SU-DHL-6 (cell line): ENCODE measurements at regions not wholly inside any gene's neighbourhood (a gene's known extent, or its start where the extent isn't known, plus 50 kb on each side); places are given as distances from the start of the nearest gene placed in this dataset.

Experiments used
- H2AFZ ChIP-seq: fragments of 200-600 bp; sonication (generic); 2 replicates; pipeline ENCODE4 v1.6.1; 2014; ENCODE audit warnings: low read depth, mild to moderate bottlenecking, moderate library complexity, mixed read lengths, antibody characterized with exemption, low read length; ENCODE audit not compliant: severe bottlenecking
- H3F3A ChIP-seq: fragments of 200-600 bp; shearing (Covaris generic); 2 replicates; pipeline ENCODE4 v1.6.0; 2016; ENCODE audit warnings: antibody characterized with exemption, mild to moderate bottlenecking; ENCODE audit not compliant: insufficient read depth
- H3K27ac ChIP-seq: fragments of 200-600 bp; sonication (generic); 2 replicates; pipeline ENCODE4 v1.5.1; 2016; ENCODE audit warnings: low read depth, mild to moderate bottlenecking, low read length, moderate library complexity, mixed read lengths
- H3K27me3 ChIP-seq: fragments of 200-600 bp; sonication (generic), shearing (Covaris generic); 2 replicates; pipeline ENCODE4 v1.6.0; 2014; ENCODE audit warnings: mild to moderate bottlenecking, low read length
- H3K36me3 ChIP-seq: fragments of 200-600 bp; sonication (generic); 2 replicates; pipeline ENCODE4 v1.6.1; 2014; ENCODE audit warnings: mild to moderate bottlenecking, low read length, mixed read lengths
- H3K4me2 ChIP-seq: fragments of 300-600, 200-600 bp; shearing (Covaris generic), sonication (generic); 2 replicates; pipeline ENCODE4 v1.6.0; 2014; ENCODE audit warnings: low read length, low read depth, mild to moderate bottlenecking; ENCODE audit not compliant: poor library complexity, severe bottlenecking
- H3K4me3 ChIP-seq: fragments of 200-600 bp; sonication (generic); 2 replicates; pipeline ENCODE4 v1.5.1; 2014; ENCODE audit warnings: antibody characterized with exemption, low read length, mild to moderate bottlenecking, mixed read lengths; ENCODE audit not compliant: insufficient read depth, poor library complexity, severe bottlenecking
- H3K79me2 ChIP-seq: fragments of 200-600 bp; sonication (generic); 2 replicates; pipeline ENCODE4 v1.6.1; 2014; ENCODE audit warnings: mild to moderate bottlenecking, low read length, moderate library complexity; ENCODE audit not compliant: insufficient read depth
- H3K9ac ChIP-seq: fragments of 200-600 bp; sonication (generic); 2 replicates; pipeline ENCODE4 v1.7.0; 2014; ENCODE audit warnings: mild to moderate bottlenecking, low read length
- H3K9me2 ChIP-seq: fragments of 200-600 bp; sonication (generic); replicated peaks from 2 replicates; pipeline ENCODE4 v1.6.1; 2014; ENCODE audit warnings: low read length; ENCODE audit not compliant: insufficient read depth
- H3K9me3 ChIP-seq: fragments of 200-600 bp; sonication (generic); 2 replicates; pipeline ENCODE4 v1.6.1; 2014; ENCODE audit warnings: low read length, mixed read lengths; ENCODE audit not compliant: insufficient read depth
- H4K20me1 ChIP-seq: fragments of 200-600 bp; sonication (generic); 2 replicates; pipeline ENCODE4 v1.6.1; 2014; ENCODE audit warnings: low read depth, mild to moderate bottlenecking, antibody characterized with exemption, low read length, moderate library complexity, mixed read lengths
- EZH2phosphoT487 ChIP-seq: fragments of 200-600 bp; sonication (generic), shearing (Covaris generic); conservative IDR thresholded peaks from 2 replicates; pipeline ENCODE4 v1.6.1; 2018; ENCODE audit warnings: mild to moderate bottlenecking, antibody characterized with exemption, low read length, moderate library complexity, mixed read lengths
- TF ChIP-seq, protein P1 (sequence below): fragments of 200-600 bp; sonication (generic); IDR thresholded peaks from one replicate; pipeline ENCODE4 v1.5.1; 2017; ENCODE audit warnings: antibody characterized with exemption, mild to moderate bottlenecking, low read length, moderate library complexity; ENCODE audit not compliant: insufficient read depth, poor library complexity, severe bottlenecking

- H3F3A ChIP-seq, result no peaks in the 10 kb centered on the region
- H3K9me3 ChIP-seq, result no peaks in the 10 kb centered on the region
- H3K9ac ChIP-seq, result no peak overlapping the region
- H3K9me2 ChIP-seq, result no peaks in the 10 kb centered on the region
- no peaks in the 10 kb centered on the region for H4K20me1 ChIP-seq
- no peaks in the 10 kb centered on the region for H3K27me3 ChIP-seq
- TF ChIP-seq EZH2phosphoT487, result no peak
- TF ChIP-seq, protein P1, sequence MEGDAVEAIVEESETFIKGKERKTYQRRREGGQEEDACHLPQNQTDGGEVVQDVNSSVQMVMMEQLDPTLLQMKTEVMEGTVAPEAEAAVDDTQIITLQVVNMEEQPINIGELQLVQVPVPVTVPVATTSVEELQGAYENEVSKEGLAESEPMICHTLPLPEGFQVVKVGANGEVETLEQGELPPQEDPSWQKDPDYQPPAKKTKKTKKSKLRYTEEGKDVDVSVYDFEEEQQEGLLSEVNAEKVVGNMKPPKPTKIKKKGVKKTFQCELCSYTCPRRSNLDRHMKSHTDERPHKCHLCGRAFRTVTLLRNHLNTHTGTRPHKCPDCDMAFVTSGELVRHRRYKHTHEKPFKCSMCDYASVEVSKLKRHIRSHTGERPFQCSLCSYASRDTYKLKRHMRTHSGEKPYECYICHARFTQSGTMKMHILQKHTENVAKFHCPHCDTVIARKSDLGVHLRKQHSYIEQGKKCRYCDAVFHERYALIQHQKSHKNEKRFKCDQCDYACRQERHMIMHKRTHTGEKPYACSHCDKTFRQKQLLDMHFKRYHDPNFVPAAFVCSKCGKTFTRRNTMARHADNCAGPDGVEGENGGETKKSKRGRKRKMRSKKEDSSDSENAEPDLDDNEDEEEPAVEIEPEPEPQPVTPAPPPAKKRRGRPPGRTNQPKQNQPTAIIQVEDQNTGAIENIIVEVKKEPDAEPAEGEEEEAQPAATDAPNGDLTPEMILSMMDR, result no peak
- H3K79me2 ChIP-seq, result no peaks in the 10 kb centered on the region
- no peak overlapping the region for H3K27ac ChIP-seq
- no peak overlapping the region for H2AFZ ChIP-seq
- no peak overlapping the region for H3K4me3 ChIP-seq
- H3K4me2 ChIP-seq, result no peak overlapping the region
- no peaks in the 10 kb centered on the region for H3K36me3 ChIP-seq
These were observed 459.2 kb upstream of the ALCAM start for GRCh38 chr3:104907507-104907906.

DNA sequence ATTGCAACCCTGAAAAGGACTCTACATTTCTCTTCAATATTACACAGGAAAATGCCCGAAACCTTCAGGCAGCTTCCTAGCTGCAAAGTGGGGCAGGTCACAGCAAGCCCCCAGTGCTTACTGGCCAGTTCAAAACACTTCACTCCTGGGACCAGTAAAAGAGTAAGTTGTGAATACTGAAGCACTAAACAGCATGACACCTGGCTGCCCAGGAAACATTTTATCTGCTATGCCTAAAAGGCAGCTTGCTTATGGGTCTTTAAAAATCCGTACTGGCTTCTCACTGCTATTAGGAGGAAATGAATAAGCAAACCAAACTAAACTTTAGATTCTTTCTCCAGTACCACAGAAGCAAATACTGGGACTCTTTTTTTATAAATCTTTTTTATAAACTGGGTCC lies 457.9 kb upstream of the ALCAM start:
- no peak for TF ChIP-seq EZH2phosphoT487
- TF ChIP-seq, protein P1, result no peak
- Histone ChIP-seq H3K4me2 (peak overlapping the region; percentile 49), H3K27me3 (no peaks in the 10 kb centered on the region), H3K36me3 (no peaks in the 10 kb centered on the region), H3K4me3 (no peak overlapping the region), H3K27ac (peak overlapping the region; percentile 57), H2AFZ (peak overlapping the region; percentile 82), H3K9ac (peak overlapping the region; percentile 3; the same call in 1 of the 2 replicates), H3K9me2 (no peaks in the 10 kb centered on the region), H4K20me1 (no peaks in the 10 kb centered on the region), H3F3A (no peaks in the 10 kb centered on the region), H3K79me2 (no peaks in the 10 kb centered on the region), H3K9me3 (no peaks in the 10 kb centered on the region)

GRCh38 chr3:104909198-104909597 lies 457.5 kb upstream of the ALCAM start:
- H3K4me3 ChIP-seq, result no peak overlapping the region
- no peaks in the 10 kb centered on the region for H3K27me3 ChIP-seq
- H3K4me2 ChIP-seq, result peak overlapping the region; percentile 49
- no peaks in the 10 kb centered on the region for H3K36me3 ChIP-seq
- H4K20me1 ChIP-seq, result no peaks in the 10 kb centered on the region
- H2AFZ ChIP-seq, result peak overlapping the region; percentile 82
- H3K9me3 ChIP-seq, result no peaks in the 10 kb centered on the region
- H3K9ac ChIP-seq, result peak overlapping the region; percentile 3; the same call in 1 of the 2 replicates
- peak overlapping the region; percentile 57 for H3K27ac ChIP-seq
- H3F3A ChIP-seq, result no peaks in the 10 kb centered on the region
- no peaks in the 10 kb centered on the region for H3K79me2 ChIP-seq
- H3K9me2 ChIP-seq, result no peaks in the 10 kb centered on the region
- TF ChIP-seq, protein P1, result no peak
- TF ChIP-seq EZH2phosphoT487, result no peak
